WTC11 (cell line): ENCODE measurements at regions not wholly inside any gene's neighbourhood (a gene's known extent, or its start where the extent isn't known, plus 50 kb on each side); places are given as distances from the start of the nearest gene placed in this dataset.

Experiments used
- NR1H2 ChIP-seq: sonication (generic); formaldehyde crosslinking; IDR thresholded peaks from 2 replicates; pipeline ENCODE4 v1.9.0; 2021; ENCODE audit warnings: mild to moderate bottlenecking, moderate library complexity, missing genetic modification reagents
- TF ChIP-seq, protein P1 (sequence below): fragments of 200-600 bp; IDR thresholded peaks from 2 replicates; pipeline ENCODE4 v1.8.0; 2022; ENCODE audit warnings: antibody characterized with exemption
- TF ChIP-seq, protein P2 (sequence below): sonication (generic); formaldehyde crosslinking; IDR thresholded peaks from 2 replicates; pipeline ENCODE4 v1.8.1; 2023; ENCODE audit warnings: mild to moderate bottlenecking, missing genetic modification reagents, moderate library complexity
- TF ChIP-seq, protein P3 (sequence below): sonication (generic); formaldehyde crosslinking; IDR thresholded peaks from 2 replicates; pipeline ENCODE4 v1.8.1; 2023; ENCODE audit warnings: mild to moderate bottlenecking, missing genetic modification reagents

- TF ChIP-seq, protein P1, sequence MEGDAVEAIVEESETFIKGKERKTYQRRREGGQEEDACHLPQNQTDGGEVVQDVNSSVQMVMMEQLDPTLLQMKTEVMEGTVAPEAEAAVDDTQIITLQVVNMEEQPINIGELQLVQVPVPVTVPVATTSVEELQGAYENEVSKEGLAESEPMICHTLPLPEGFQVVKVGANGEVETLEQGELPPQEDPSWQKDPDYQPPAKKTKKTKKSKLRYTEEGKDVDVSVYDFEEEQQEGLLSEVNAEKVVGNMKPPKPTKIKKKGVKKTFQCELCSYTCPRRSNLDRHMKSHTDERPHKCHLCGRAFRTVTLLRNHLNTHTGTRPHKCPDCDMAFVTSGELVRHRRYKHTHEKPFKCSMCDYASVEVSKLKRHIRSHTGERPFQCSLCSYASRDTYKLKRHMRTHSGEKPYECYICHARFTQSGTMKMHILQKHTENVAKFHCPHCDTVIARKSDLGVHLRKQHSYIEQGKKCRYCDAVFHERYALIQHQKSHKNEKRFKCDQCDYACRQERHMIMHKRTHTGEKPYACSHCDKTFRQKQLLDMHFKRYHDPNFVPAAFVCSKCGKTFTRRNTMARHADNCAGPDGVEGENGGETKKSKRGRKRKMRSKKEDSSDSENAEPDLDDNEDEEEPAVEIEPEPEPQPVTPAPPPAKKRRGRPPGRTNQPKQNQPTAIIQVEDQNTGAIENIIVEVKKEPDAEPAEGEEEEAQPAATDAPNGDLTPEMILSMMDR: no peak
- TF ChIP-seq, protein P2, sequence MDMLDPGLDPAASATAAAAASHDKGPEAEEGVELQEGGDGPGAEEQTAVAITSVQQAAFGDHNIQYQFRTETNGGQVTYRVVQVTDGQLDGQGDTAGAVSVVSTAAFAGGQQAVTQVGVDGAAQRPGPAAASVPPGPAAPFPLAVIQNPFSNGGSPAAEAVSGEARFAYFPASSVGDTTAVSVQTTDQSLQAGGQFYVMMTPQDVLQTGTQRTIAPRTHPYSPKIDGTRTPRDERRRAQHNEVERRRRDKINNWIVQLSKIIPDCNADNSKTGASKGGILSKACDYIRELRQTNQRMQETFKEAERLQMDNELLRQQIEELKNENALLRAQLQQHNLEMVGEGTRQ (CRISPR knock-in tag): no peak
- no peak for TF ChIP-seq NR1H2 (CRISPR knock-in tag)
- TF ChIP-seq, protein P3, sequence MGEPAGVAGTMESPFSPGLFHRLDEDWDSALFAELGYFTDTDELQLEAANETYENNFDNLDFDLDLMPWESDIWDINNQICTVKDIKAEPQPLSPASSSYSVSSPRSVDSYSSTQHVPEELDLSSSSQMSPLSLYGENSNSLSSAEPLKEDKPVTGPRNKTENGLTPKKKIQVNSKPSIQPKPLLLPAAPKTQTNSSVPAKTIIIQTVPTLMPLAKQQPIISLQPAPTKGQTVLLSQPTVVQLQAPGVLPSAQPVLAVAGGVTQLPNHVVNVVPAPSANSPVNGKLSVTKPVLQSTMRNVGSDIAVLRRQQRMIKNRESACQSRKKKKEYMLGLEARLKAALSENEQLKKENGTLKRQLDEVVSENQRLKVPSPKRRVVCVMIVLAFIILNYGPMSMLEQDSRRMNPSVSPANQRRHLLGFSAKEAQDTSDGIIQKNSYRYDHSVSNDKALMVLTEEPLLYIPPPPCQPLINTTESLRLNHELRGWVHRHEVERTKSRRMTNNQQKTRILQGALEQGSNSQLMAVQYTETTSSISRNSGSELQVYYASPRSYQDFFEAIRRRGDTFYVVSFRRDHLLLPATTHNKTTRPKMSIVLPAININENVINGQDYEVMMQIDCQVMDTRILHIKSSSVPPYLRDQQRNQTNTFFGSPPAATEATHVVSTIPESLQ (CRISPR knock-in tag): no peak
Observed at GRCh38 chr17:33652731-33653398, 359.8 kb upstream of the ASIC2 start.
